K562 (cell line): ENCODE measurements at regions not wholly inside any gene's neighbourhood (a gene's known extent, or its start where the extent isn't known, plus 50 kb on each side); places are given as distances from the start of the nearest gene placed in this dataset.

Experiments
- KLF1 ChIP-seq: fragments of 450-650 bp; IDR thresholded peaks from 2 replicates; pipeline ENCODE4 v1.6.1; 2016; ENCODE audit warnings: missing genetic modification characterization, missing compliant biosample characterization
- MAZ ChIP-seq, 2 experiments: fragments of 450-650 bp in 1 of 2; sonication (generic) in 1 of 2; formaldehyde crosslinking; IDR thresholded peaks in 1 of 2; conservative IDR thresholded peaks in 1 of 2; 2 replicates each; pipeline versions ENCODE4 v1.4.0 to v1.5.0; 2020; ENCODE audit warnings: mild to moderate bottlenecking in 1 of 2, missing genetic modification reagents in 1 of 2
- MYC ChIP-seq, 2 experiments: fragments of 250-450 bp in 1 of 2; sonication (Bioruptor Pico) in 1 of 2; IDR thresholded peaks; 2 replicates each; pipeline versions ENCODE4 v1.5.1 to v1.6.1; 2012 to 2021; ENCODE audit warnings: low read depth in 2 of 2, borderline replicate concordance in 1 of 2, improper control_type of control experiment in 1 of 2, low read length in 1 of 2, mild to moderate bottlenecking in 1 of 2, moderate library complexity in 1 of 2
- NFYB ChIP-seq: IDR thresholded peaks from 2 replicates; pipeline ENCODE4 v1.6.1; 2011; ENCODE audit warnings: mild to moderate bottlenecking, moderate library complexity; ENCODE audit not compliant: insufficient read length; ENCODE audit errors: extremely low read depth
- NR2F6 ChIP-seq: fragments of 450-650 bp; formaldehyde crosslinking; IDR thresholded peaks from 2 replicates; pipeline ENCODE4 v1.4.0; 2020; ENCODE audit warnings: mild to moderate bottlenecking
- RNF2 ChIP-seq: sonication (generic); IDR thresholded peaks from 2 replicates; pipeline ENCODE4 v1.6.1; 2016
- SAFB2 ChIP-seq: fragments of 200-400 bp; formaldehyde crosslinking; IDR thresholded peaks from 2 replicates; pipeline ENCODE4 v1.6.1; 2018; ENCODE audit warnings: borderline replicate concordance, low read length, low read depth, moderate library complexity; ENCODE audit not compliant: severe bottlenecking
- SRF ChIP-seq, 2 experiments: fragments of 250-450, 450-650 bp in 1 of 2; sonication (Bioruptor Pico) in 1 of 2; sonication (generic) in 1 of 2; formaldehyde crosslinking; IDR thresholded peaks; 2 replicates each; pipeline versions ENCODE4 v1.5.0 to v1.5.1; 2020 to 2022; ENCODE audit warnings: mild to moderate bottlenecking in 1 of 2, missing genetic modification reagents in 1 of 2
- SRSF1 ChIP-seq: fragments of 200-400 bp; formaldehyde crosslinking; IDR thresholded peaks from 2 replicates; pipeline ENCODE4 v1.6.1; 2017; ENCODE audit warnings: mild to moderate bottlenecking, low read depth, low read length, moderate library complexity
- STAT5B ChIP-seq: fragments of 250-450 bp; sonication (Bioruptor Pico); IDR thresholded peaks from 2 replicates; pipeline ENCODE4 v1.8.0; 2021; ENCODE audit warnings: mild to moderate bottlenecking, inconsistent platforms
- TAL1 ChIP-seq: fragments of 450-650 bp; IDR thresholded peaks from 2 replicates; pipeline ENCODE4 v1.6.1; 2016; ENCODE audit warnings: mild to moderate bottlenecking
- ZNF12 ChIP-seq: sonication (generic); formaldehyde crosslinking; IDR thresholded peaks from 2 replicates; pipeline ENCODE4 v1.4.0; 2020; ENCODE audit warnings: mild to moderate bottlenecking, missing genetic modification reagents
- ZNF239 ChIP-seq: fragments of 250-450 bp; sonication (Bioruptor Pico); IDR thresholded peaks from 2 replicates; pipeline ENCODE4 v1.4.0; 2020; ENCODE audit warnings: mild to moderate bottlenecking
- TF ChIP-seq, protein P1 (sequence below), 2 experiments: fragments of 450-650 bp in 1 of 2; sonication (generic) in 1 of 2; formaldehyde crosslinking in 1 of 2; IDR thresholded peaks in 1 of 2; conservative IDR thresholded peaks in 1 of 2; 2 replicates each; pipeline versions ENCODE4 v1.6.1 to v1.8.1; 2016 to 2023; ENCODE audit warnings: mild to moderate bottlenecking in 2 of 2, moderate library complexity in 2 of 2, inconsistent platforms in 1 of 2, missing genetic modification reagents in 1 of 2
- TF ChIP-seq, protein P2 (sequence below): fragments of 250-450 bp; sonication (Bioruptor Pico); IDR thresholded peaks from 2 replicates; pipeline ENCODE4 v1.6.1; 2021; ENCODE audit warnings: mild to moderate bottlenecking
- TF ChIP-seq, protein P3 (sequence below): fragments of 250-450 bp; sonication (Bioruptor Pico); IDR thresholded peaks from 2 replicates; pipeline ENCODE4 v1.8.0; 2021; ENCODE audit warnings: mild to moderate bottlenecking, moderate library complexity
- TF ChIP-seq, protein P4 (sequence below): sonication (generic); formaldehyde crosslinking; IDR thresholded peaks from 2 replicates; pipeline ENCODE4 v1.8.0; 2022; ENCODE audit warnings: missing genetic modification reagents, mild to moderate bottlenecking, borderline replicate concordance
- TF ChIP-seq, protein P5 (sequence below): sonication (generic); formaldehyde crosslinking; IDR thresholded peaks from 2 replicates; pipeline ENCODE4 v1.8.0; 2022; ENCODE audit warnings: mild to moderate bottlenecking, missing genetic modification reagents
- TF ChIP-seq, protein P6 (sequence below): sonication (generic); formaldehyde crosslinking; IDR thresholded peaks from 2 replicates; pipeline ENCODE4 v1.4.0; 2020; ENCODE audit warnings: mild to moderate bottlenecking, missing genetic modification reagents

DNA sequence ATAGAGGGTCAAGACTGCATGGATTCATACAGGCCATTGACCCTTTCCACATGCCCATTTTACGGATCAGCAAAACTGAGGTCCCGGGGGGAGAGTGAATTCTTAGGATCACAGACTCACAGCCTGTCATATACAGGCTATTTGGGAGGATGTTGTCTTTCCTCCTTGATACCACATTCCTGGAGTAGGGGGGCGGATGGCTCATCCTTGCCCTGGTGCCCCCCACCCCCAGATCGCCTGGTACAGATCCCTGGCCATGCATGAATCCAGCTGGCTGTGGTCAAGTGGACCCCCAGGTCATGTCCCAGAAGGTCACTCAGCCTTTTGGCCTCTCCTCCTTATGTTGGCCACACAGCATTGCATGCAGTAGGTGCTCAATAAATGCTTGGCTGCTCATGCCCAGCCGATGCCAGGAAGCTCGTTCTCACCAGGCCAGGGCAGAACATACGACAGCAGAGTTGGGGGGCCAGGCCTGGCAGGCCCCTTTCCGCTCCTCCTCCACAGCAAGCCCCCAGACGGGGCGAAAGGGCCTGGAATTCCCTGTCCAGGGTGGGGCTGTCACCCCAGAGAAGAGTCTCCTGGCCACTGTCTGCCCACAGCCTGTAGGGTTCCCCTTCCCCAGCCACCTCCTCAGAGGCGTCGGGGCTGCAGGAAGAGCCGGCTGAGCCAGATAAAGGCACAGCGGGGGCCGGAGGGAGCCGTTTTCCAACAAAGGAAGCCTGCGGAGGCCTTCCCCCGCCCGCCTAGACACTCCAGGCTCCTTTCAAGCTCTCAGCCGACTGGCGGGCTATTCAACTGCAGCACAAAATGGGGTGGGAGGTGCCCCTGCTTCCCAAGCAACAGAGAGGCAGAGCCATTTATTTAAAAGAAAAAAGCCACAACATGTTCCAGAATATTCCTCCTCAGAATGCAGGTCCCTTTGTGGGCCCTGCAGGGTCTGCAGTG lies 215.7 kb upstream of the CIBAR2 start (continued):
- no peak for TF ChIP-seq MYC (IDR thresholded peaks at IDR 0.05; ENCODE audit: low read depth, low read length)
- peak; percentile 76; the same call in 1 of the 2 replicates for TF ChIP-seq MYC (CRISPR knock-in tag; IDR thresholded peaks at IDR 0.05; ENCODE audit: borderline replicate concordance, low read depth)
- TF ChIP-seq ZNF12 (CRISPR knock-in tag), result no peak
- TF ChIP-seq, protein P1, sequence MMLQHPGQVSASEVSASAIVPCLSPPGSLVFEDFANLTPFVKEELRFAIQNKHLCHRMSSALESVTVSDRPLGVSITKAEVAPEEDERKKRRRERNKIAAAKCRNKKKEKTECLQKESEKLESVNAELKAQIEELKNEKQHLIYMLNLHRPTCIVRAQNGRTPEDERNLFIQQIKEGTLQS (IDR thresholded peaks at IDR 0.05), result no peak
- TF ChIP-seq, protein P1 (CRISPR knock-in tag; conservative IDR thresholded peaks at IDR 0.05), result no peak
- no peak for TF ChIP-seq KLF1 (tag)
- TF ChIP-seq, protein P2, sequence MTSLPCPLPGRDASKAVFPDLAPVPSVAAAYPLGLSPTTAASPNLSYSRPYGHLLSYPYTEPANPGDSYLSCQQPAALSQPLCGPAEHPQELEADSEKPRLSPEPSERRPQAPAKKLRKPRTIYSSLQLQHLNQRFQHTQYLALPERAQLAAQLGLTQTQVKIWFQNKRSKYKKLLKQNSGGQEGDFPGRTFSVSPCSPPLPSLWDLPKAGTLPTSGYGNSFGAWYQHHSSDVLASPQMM (CRISPR knock-in tag), result no peak
- peak; percentile 31; the same call in 1 of the 2 replicates for TF ChIP-seq TAL1
- TF ChIP-seq SRSF1, result no peak
- TF ChIP-seq, protein P3, sequence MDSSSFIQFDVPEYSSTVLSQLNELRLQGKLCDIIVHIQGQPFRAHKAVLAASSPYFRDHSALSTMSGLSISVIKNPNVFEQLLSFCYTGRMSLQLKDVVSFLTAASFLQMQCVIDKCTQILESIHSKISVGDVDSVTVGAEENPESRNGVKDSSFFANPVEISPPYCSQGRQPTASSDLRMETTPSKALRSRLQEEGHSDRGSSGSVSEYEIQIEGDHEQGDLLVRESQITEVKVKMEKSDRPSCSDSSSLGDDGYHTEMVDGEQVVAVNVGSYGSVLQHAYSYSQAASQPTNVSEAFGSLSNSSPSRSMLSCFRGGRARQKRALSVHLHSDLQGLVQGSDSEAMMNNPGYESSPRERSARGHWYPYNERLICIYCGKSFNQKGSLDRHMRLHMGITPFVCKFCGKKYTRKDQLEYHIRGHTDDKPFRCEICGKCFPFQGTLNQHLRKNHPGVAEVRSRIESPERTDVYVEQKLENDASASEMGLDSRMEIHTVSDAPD (CRISPR knock-in tag), result no peak
- no peak for TF ChIP-seq ZNF239 (CRISPR knock-in tag)
- no peak for TF ChIP-seq STAT5B
- TF ChIP-seq SRF (CRISPR knock-in tag; IDR thresholded peaks at IDR 0.05), result no peak; a peak in 2 of 4 replicates
- TF ChIP-seq MAZ (CRISPR knock-in tag; conservative IDR thresholded peaks at IDR 0.05 in 1 of 2, IDR thresholded peaks at IDR 0.05 in 1 of 2), result peak; percentile 77 to 92; a peak in 3 of 4 replicates
- no peak for TF ChIP-seq SAFB2
- TF ChIP-seq, protein P4, sequence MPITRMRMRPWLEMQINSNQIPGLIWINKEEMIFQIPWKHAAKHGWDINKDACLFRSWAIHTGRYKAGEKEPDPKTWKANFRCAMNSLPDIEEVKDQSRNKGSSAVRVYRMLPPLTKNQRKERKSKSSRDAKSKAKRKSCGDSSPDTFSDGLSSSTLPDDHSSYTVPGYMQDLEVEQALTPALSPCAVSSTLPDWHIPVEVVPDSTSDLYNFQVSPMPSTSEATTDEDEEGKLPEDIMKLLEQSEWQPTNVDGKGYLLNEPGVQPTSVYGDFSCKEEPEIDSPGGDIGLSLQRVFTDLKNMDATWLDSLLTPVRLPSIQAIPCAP, result no peak
- TF ChIP-seq NFYB, result no peak
- TF ChIP-seq, protein P5, sequence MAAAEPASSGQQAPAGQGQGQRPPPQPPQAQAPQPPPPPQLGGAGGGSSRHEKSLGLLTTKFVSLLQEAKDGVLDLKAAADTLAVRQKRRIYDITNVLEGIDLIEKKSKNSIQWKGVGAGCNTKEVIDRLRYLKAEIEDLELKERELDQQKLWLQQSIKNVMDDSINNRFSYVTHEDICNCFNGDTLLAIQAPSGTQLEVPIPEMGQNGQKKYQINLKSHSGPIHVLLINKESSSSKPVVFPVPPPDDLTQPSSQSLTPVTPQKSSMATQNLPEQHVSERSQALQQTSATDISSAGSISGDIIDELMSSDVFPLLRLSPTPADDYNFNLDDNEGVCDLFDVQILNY (CRISPR knock-in tag), result no peak
- TF ChIP-seq, protein P6, sequence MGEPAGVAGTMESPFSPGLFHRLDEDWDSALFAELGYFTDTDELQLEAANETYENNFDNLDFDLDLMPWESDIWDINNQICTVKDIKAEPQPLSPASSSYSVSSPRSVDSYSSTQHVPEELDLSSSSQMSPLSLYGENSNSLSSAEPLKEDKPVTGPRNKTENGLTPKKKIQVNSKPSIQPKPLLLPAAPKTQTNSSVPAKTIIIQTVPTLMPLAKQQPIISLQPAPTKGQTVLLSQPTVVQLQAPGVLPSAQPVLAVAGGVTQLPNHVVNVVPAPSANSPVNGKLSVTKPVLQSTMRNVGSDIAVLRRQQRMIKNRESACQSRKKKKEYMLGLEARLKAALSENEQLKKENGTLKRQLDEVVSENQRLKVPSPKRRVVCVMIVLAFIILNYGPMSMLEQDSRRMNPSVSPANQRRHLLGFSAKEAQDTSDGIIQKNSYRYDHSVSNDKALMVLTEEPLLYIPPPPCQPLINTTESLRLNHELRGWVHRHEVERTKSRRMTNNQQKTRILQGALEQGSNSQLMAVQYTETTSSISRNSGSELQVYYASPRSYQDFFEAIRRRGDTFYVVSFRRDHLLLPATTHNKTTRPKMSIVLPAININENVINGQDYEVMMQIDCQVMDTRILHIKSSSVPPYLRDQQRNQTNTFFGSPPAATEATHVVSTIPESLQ (CRISPR knock-in tag), result no peak
- TF ChIP-seq RNF2, result 0 out of 2 replicates have a peak, but pooled peaks have one; percentile 45
- no peak for TF ChIP-seq NR2F6 (CRISPR knock-in tag)
